K562 (cell line): ENCODE measurements at regions not wholly inside any gene's neighbourhood (a gene's known extent, or its start where the extent isn't known, plus 50 kb on each side); places are given as distances from the start of the nearest gene placed in this dataset.

Experiments
- ATAC-seq: fragments of 200-7000 bp; cut with Tn5 transposase; 3 replicates; pipeline ENCODE4 v1.9.1; 2020; ENCODE audit warnings: moderate library complexity
- BruUV-seq: library from RNA; stranded (reverse); fragments of 400-500 nt; replicated peaks from 2 replicates; lab custom pipeline; 2021; lab: Mats Ljungman, UMichigan
- CTCF ChIA-PET: fragments of 300-600 bp; formaldehyde crosslinking; extraction: SDS; loops from one replicate; lab custom pipeline; 2021; ENCODE audit warnings: low intra/inter-chr PET ratio; lab: Yijun Ruan, JAX
- POLR2A ChIA-PET: fragments of 300-600, 350-650 bp; sonication (Branson Sonifier 250); formaldehyde crosslinking; extraction: SDS; loops from one replicate; lab custom pipeline; 2021; ENCODE audit warnings: antibody characterized with exemption, inconsistent platforms; lab: Yijun Ruan, JAX
- DNase-seq, 4 experiments: peaks; one replicate each; pipeline versions ENCODE4 v3.0.0 to v3.0.0-alpha.2; 2011 to 2018; ENCODE audit warnings: low spot score in 3 of 4, mixed read lengths in 3 of 4; ENCODE audit errors: extremely low read depth in 1 of 4
- FAIRE-seq: peaks from 2 replicates; lab custom pipeline; 2011; peaks lifted over from hg19 to GRCh38; lab: Jason Lieb, UNC
- H2AFZ ChIP-seq: 2 replicates; pipeline ENCODE4 v1.6.0; 2011; ENCODE audit warnings: low read depth, low read length, control low read depth, inconsistent platforms
- H3K27ac ChIP-seq: fragments of 200-600 bp; 3 replicates; pipeline ENCODE4 v1.8.0; 2011; ENCODE audit warnings: low read depth, mild to moderate bottlenecking, control low read depth, inconsistent platforms, low read length, moderate library complexity, mixed read lengths; ENCODE audit errors: extremely low read depth
- H3K27me3 ChIP-seq, 2 experiments: fragments of 300-600 bp in 1 of 2; 2 replicates in 1 of 2; 3 replicates in 1 of 2; pipeline versions ENCODE4 v1.6.0 to v1.8.0; 2011; ENCODE audit warnings: inconsistent platforms in 2 of 2, low read length in 2 of 2, mild to moderate bottlenecking in 1 of 2, mixed read lengths in 1 of 2, moderate library complexity in 1 of 2; ENCODE audit not compliant: control insufficient read depth in 2 of 2, insufficient read depth in 2 of 2
- H3K36me3 ChIP-seq: fragments of 300-600 bp; 3 replicates; pipeline ENCODE4 v1.8.0; 2011; ENCODE audit warnings: mild to moderate bottlenecking, low read length, inconsistent platforms; ENCODE audit not compliant: control insufficient read depth, insufficient read depth
- H3K4me1 ChIP-seq, 2 experiments: fragments of 200-600 bp in 1 of 2; replicated peaks in 1 of 2; 2 replicates in 1 of 2; 3 replicates in 1 of 2; pipeline versions ENCODE4 v1.5.1 to v1.8.0; 2011; ENCODE audit warnings: inconsistent platforms in 2 of 2, low read length in 2 of 2, mild to moderate bottlenecking in 1 of 2, mixed read lengths in 1 of 2, moderate library complexity in 1 of 2; ENCODE audit not compliant: control insufficient read depth in 2 of 2, insufficient read depth in 2 of 2
- H3K4me2 ChIP-seq: 2 replicates; pipeline ENCODE4 v1.6.1; 2011; ENCODE audit warnings: low read length, control low read depth, inconsistent platforms, mixed read lengths; ENCODE audit not compliant: insufficient read depth
- H3K4me3 ChIP-seq: fragments of 200-600 bp; sonication (generic), shearing (Covaris generic); 2 replicates; pipeline ENCODE4 v1.5.1; 2016; ENCODE audit warnings: control low read depth, inconsistent platforms
- H3K79me2 ChIP-seq: fragments of 200-600 bp; 3 replicates; pipeline ENCODE4 v1.8.0; 2011; ENCODE audit warnings: low read length, inconsistent platforms; ENCODE audit not compliant: control insufficient read depth, insufficient read depth
- H3K9ac ChIP-seq, 2 experiments: 2 replicates each; pipeline versions ENCODE4 v1.6.0 to v1.6.1; 2011; ENCODE audit warnings: low read depth in 2 of 2, low read length in 2 of 2, control low read depth in 1 of 2, inconsistent platforms in 1 of 2, mild to moderate bottlenecking in 1 of 2, mixed read lengths in 1 of 2; ENCODE audit not compliant: insufficient read depth in 1 of 2
- H3K9me1 ChIP-seq: one replicate; pipeline ENCODE4 v1.6.0; 2011; ENCODE audit warnings: inconsistent platforms, mild to moderate bottlenecking, low read length, moderate library complexity; ENCODE audit not compliant: control insufficient read depth, insufficient read depth
- H3K9me3 ChIP-seq: replicated peaks from 2 replicates; pipeline ENCODE4 v1.5.1; 2011; ENCODE audit warnings: low read depth, low read length, inconsistent platforms; ENCODE audit not compliant: control insufficient read depth, insufficient read depth
- H4K20me1 ChIP-seq: replicated peaks from 2 replicates; pipeline ENCODE4 v1.6.1; 2011; ENCODE audit warnings: low read length, inconsistent platforms, mixed read lengths; ENCODE audit not compliant: control insufficient read depth, insufficient read depth
- EP400 ChIP-seq: fragments of 450-650 bp; IDR thresholded peaks from 2 replicates; pipeline ENCODE4 v1.6.1; 2017; ENCODE audit warnings: antibody characterized with exemption, mild to moderate bottlenecking, moderate library complexity
- KAT7 ChIP-seq: sonication (generic); formaldehyde crosslinking; IDR thresholded peaks from 2 replicates; pipeline ENCODE4 v1.8.0; 2022; ENCODE audit warnings: missing genetic modification reagents, mild to moderate bottlenecking, borderline replicate concordance
- RFX1 ChIP-seq: fragments of 450-650 bp; IDR thresholded peaks from 2 replicates; pipeline ENCODE4 v1.6.1; 2016; ENCODE audit warnings: mild to moderate bottlenecking, moderate library complexity
- ZC3H4 ChIP-seq: sonication (generic); formaldehyde crosslinking; IDR thresholded peaks from 2 replicates; pipeline ENCODE4 v1.9.0; 2021; ENCODE audit warnings: missing genetic modification reagents, borderline replicate concordance
- WGBS: fragments of 100-300 bp; shearing (Covaris generic); methylation state at CpG from one replicate; pipeline ENCODE4 v1.1.6; 2016; ENCODE audit warnings: low coverage, mixed read lengths; ENCODE audit not compliant: insufficient coverage; ENCODE audit errors: missing lambda C conversion rate; 5-methylcytosine and 5-hydroxymethylcytosine counted together
- in situ Hi-C: fragments of 300-500 bp; cut with MboI; formaldehyde crosslinking; loops from 4 replicates; pipeline ENCODE4 v1.15.0; 2018; ENCODE audit warnings: inconsistent platforms, mixed read lengths
- intact Hi-C: fragments of 100-400 bp; cut with micrococcal nuclease; formaldehyde crosslinking; loops from 2 replicates; pipeline ENCODE4 v1.14.2; 2022
- TF ChIP-seq, protein P1 (sequence below), 2 experiments: fragments of 450-650 bp in 1 of 2; sonication (generic) in 1 of 2; formaldehyde crosslinking; conservative IDR thresholded peaks; 2 replicates each; pipeline versions ENCODE4 v1.4.0 to v1.8.1; 2020 to 2022; ENCODE audit warnings: mild to moderate bottlenecking in 1 of 2, missing genetic modification reagents in 1 of 2

DNA sequence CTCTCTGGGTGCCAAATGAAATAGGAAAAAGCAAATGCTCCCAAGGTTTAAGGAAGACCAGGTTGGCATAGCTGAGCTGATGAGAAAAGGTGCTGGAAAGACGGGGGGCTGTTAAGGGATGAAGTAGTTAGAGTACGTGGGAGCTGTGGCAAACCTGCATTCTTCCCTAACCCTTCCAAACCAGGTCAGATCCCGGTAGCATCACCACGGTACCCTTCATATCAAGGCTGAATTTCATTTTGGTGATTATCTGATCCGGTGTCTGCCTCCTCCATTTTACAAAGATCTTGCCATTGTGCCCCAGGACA lies 68.0 kb upstream of the PIM1 start:
- H3K9ac ChIP-seq, result peak overlapping the region; percentile 71 to 72; a peak in 3 of 4 replicates
- intact Hi-C loops, result loop anchor here (2.0 to 5.0 kb wide), 3 partner anchors 19 to 70 kb away; partner anchors contain the start of gene PIM1
- no peaks in the 10 kb centered on the region for H4K20me1 ChIP-seq
- no peak for FAIRE-seq
- peak overlapping the region; percentile 75 for H3K4me2 ChIP-seq
- H3K4me1 ChIP-seq, result peaks cover 41 to 51% of the 10 kb centered on the region in 2 experiments
- TF ChIP-seq EP400 (no peak), ZC3H4 (peak; percentile 34; the same call in 1 of the 2 replicates), RFX1 (no peak), KAT7 (0 out of 2 replicates have a peak, but pooled peaks have one; percentile 43)
- TF ChIP-seq, protein P1, sequence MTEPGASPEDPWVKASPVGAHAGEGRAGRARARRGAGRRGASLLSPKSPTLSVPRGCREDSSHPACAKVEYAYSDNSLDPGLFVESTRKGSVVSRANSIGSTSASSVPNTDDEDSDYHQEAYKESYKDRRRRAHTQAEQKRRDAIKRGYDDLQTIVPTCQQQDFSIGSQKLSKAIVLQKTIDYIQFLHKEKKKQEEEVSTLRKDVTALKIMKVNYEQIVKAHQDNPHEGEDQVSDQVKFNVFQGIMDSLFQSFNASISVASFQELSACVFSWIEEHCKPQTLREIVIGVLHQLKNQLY (CRISPR knock-in tag; conservative IDR thresholded peaks at IDR 0.05), result no peak
- TF ChIP-seq, all 486 proteins: peak for 2
- H3K27ac ChIP-seq, result no peak overlapping the region; the same call in 2 of the 3 replicates
- H3K79me2 ChIP-seq, result no peaks in the 10 kb centered on the region
- ChIA-PET POLR2A (interaction anchor here (0.6 to 2.0 kb wide), 14 partner anchors 8 to 146 kb away, joined by 3 to 5 read pairs (median 3); no protein-coding TSS in a partner anchor), CTCF (no interaction called here)
- WGBS, result 73% methylated on average over 5 of the region's 5 CpGs
- ATAC-seq, result no peak
- no peaks in the 10 kb centered on the region for H3K9me3 ChIP-seq
- no peak overlapping the region for H3K4me3 ChIP-seq
- no peaks in the 10 kb centered on the region for H3K27me3 ChIP-seq
- DNase-seq, result no peak
- peak overlapping the region; percentile 75 for H2AFZ ChIP-seq
- in situ Hi-C loops, result no loop called here
- no TSS peak for BruUV-seq
- no peaks in the 10 kb centered on the region for H3K9me1 ChIP-seq
- no peaks in the 10 kb centered on the region for H3K36me3 ChIP-seq
